Testis (tissue), 2 donors: ENCODE measurements at regions not wholly inside any gene's neighbourhood (a gene's known extent, or its start where the extent isn't known, plus 50 kb on each side); places are given as distances from the start of the nearest gene placed in this dataset.

Source experiments
- DNase-seq: peaks from one replicate; pipeline ENCODE4 v3.0.0-alpha.2; 2019
- H3K27ac ChIP-seq, 2 donors: fragments of 200-600 bp; sonication (generic); one replicate each; pipeline ENCODE4 v1.5.1; 2019
- H3K27me3 ChIP-seq: fragments of 200-600 bp; sonication (generic); one replicate; pipeline ENCODE4 v1.5.1; 2019
- H3K36me3 ChIP-seq: fragments of 200-600 bp; sonication (generic); one replicate; pipeline ENCODE4 v1.5.1; 2017; ENCODE audit warnings: low read depth; ENCODE audit errors: missing control alignments
- H3K4me1 ChIP-seq: fragments of 200-600 bp; sonication (generic); one replicate; pipeline ENCODE4 v1.5.1; 2019
- H3K4me3 ChIP-seq, 2 donors: fragments of 200-600 bp; sonication (generic); one replicate each; pipeline ENCODE4 v1.5.1; 2017 to 2019
- H3K9me3 ChIP-seq: fragments of 200-600 bp; sonication (generic); one replicate; pipeline ENCODE4 v1.5.1; 2017
- CTCF ChIP-seq, 3 experiments: fragments of 450-650 bp in 2 of 3; fragments of 200-600 bp in 1 of 3; sonication (generic) in 1 of 3; IDR thresholded peaks; one replicate each; pipeline ENCODE4 v1.5.1; 2016 to 2019; ENCODE audit warnings: antibody characterized with exemption in 3 of 3, mild to moderate bottlenecking in 2 of 3, moderate library complexity in 1 of 3
- POLR2A ChIP-seq: fragments of 450-650 bp; IDR thresholded peaks from one replicate; pipeline ENCODE4 v1.6.1; 2017; ENCODE audit warnings: antibody characterized with exemption, mild to moderate bottlenecking, moderate library complexity
- WGBS, 2 donors: methylation state at CpG; one replicate each; pipeline ENCODE4 v1.1.5; 2018; 5-methylcytosine and 5-hydroxymethylcytosine counted together
- intact Hi-C: fragments of 100-400 bp; cut with DNase I; formaldehyde crosslinking; loops from one replicate; pipeline ENCODE4 v1.15.1; 2023; ENCODE audit warnings: low total_unique reads

DNA sequence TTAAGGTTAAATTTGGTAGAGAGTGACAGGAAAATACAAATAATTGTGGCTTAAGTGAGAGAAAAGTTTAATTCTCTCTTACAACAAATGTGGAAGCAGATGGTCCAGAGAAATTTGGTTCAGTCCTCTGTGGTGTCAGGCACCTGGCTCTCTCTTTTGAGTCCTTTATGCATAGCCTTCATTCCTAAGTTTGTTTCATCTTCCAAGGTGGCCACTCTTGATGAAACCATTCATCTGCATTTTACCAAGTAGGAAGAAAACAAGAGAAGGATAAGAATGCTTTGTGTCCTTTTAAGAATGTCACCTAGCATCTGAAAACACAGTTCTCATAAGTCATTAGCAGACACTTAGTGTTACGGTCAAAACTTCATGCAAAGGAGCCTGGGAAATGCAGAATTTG lies 442.5 kb downstream of the CCER1 start:
- H3K27ac ChIP-seq = no peak overlapping the region
- WGBS, 2 donors = 82 to 94% methylated on average over 1 of the region's 1 CpG
- intact Hi-C loops = no loop called here
- H3K27me3 ChIP-seq = no peaks in the 10 kb centered on the region
- H3K4me3 ChIP-seq = no peak overlapping the region
- DNase-seq = no peak
- no peaks in the 10 kb centered on the region for H3K9me3 ChIP-seq
- no peaks in the 10 kb centered on the region for H3K4me1 ChIP-seq
- no peaks in the 10 kb centered on the region for H3K36me3 ChIP-seq
- no peak for TF ChIP-seq CTCF (IDR thresholded peaks at IDR 0.05)
- no peak for TF ChIP-seq POLR2A

- Histone ChIP-seq H3K4me1 (no peaks in the 10 kb centered on the region), H3K27ac (no peak overlapping the region), H3K4me3 (no peak overlapping the region), H3K9me3 (no peaks in the 10 kb centered on the region), H3K36me3 (no peaks in the 10 kb centered on the region), H3K27me3 (no peaks in the 10 kb centered on the region)
- intact Hi-C loops = no loop called here
- TF ChIP-seq POLR2A (no peak), CTCF (IDR thresholded peaks at IDR 0.05) (no peak)
- no peak for DNase-seq
Measured at GRCh38 chr12:90510948-90511347, 444.0 kb downstream of the CCER1 start.

- TF ChIP-seq POLR2A (no peak), CTCF (IDR thresholded peaks at IDR 0.05) (no peak)
- intact Hi-C loops = no loop called here
Measured at GRCh38 chr12:90504806-90505205, 450.2 kb downstream of the CCER1 start.

GRCh38 chr12:90502070-90502469 lies 452.9 kb downstream of the CCER1 start:
- no peaks in the 10 kb centered on the region for H3K9me3 ChIP-seq
- TF ChIP-seq CTCF (IDR thresholded peaks at IDR 0.05) (no peak), POLR2A (no peak)
- no peak overlapping the region for H3K4me3 ChIP-seq
- H3K27ac ChIP-seq = no peak overlapping the region
- H3K4me1 ChIP-seq = no peaks in the 10 kb centered on the region
- intact Hi-C loops = no loop called here
- H3K36me3 ChIP-seq = no peaks in the 10 kb centered on the region
- no peaks in the 10 kb centered on the region for H3K27me3 ChIP-seq
- DNase-seq = no peak

More at GRCh38 chr12:90504806-90505205, 450.2 kb downstream of the CCER1 start:
- H3K4me3 ChIP-seq = no peak overlapping the region
- no peaks in the 10 kb centered on the region for H3K9me3 ChIP-seq
- no peaks in the 10 kb centered on the region for H3K27me3 ChIP-seq
- H3K27ac ChIP-seq = no peak overlapping the region
- no peaks in the 10 kb centered on the region for H3K4me1 ChIP-seq
- no peaks in the 10 kb centered on the region for H3K36me3 ChIP-seq
- no peak for DNase-seq

DNA sequence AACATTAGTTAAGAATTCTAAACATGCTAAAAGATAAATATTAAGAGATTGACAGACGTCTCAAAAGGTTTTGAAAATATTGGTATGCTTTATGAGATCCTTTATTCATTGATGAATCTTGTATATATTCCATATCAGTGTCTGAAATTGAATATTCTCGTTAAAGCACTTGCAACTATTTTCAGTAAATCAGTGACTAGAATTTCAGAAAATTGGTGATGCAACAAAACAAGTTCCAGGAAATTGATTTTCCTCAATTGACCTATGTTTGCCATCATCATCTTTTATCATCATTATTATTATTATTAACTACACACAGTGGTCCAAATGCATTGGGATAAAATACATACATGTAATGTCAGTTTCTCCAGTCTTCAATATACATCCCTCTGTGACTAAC lies 453.6 kb downstream of the CCER1 start:
- H3K4me1 ChIP-seq = no peaks in the 10 kb centered on the region
- H3K36me3 ChIP-seq = no peaks in the 10 kb centered on the region
- TF ChIP-seq CTCF (IDR thresholded peaks at IDR 0.05) = no peak
- no peak for TF ChIP-seq POLR2A
- no peaks in the 10 kb centered on the region for H3K27me3 ChIP-seq
- intact Hi-C loops = no loop called here
- no peak overlapping the region for H3K4me3 ChIP-seq
- 89 to 92% methylated on average over 2 of the region's 2 CpGs for WGBS, 2 donors
- no peak for DNase-seq
- no peaks in the 10 kb centered on the region for H3K9me3 ChIP-seq
- no peak overlapping the region for H3K27ac ChIP-seq
